Amniotic stem cell (primary cell): ENCODE measurements at regions not wholly inside any gene's neighbourhood (a gene's known extent, or its start where the extent isn't known, plus 50 kb on each side); places are given as distances from the start of the nearest gene placed in this dataset.

Experiments
- DNase-seq: peaks from one replicate; lab custom pipeline; 2025; lab: John Stamatoyannopoulos, UW

DNA sequence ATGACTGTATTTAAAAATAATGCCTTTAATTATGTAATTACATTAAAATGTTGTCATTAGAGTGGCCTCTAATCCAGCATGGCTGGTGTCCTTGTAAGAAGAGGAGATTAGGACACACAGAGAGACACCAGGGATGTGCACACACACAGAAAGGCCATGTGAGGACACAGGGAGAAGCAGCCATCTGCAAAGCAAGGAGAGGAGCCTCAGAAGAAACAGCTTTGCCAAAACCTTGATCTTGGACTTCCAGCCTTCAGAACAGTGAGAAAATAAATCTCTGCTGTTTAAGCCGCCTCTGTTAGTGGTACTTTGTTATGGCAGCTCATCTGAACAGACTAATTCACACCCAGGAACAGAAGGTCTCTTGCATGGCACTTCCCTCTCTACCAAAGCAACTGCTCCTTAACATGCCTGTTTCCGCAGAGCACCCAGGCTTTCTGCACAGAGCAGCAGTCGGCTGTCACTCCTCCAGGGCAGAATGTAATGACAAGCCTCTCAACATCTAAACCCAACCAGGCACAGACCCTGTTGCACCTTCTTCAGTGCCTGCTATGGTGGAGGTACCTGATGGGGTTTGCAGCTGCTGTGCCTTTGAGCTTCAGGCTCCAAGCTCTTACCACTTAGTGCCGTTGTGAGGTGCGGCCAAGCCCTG is 377.7 kb downstream of the TDRD15 start:
- no peak for DNase-seq

DNA sequence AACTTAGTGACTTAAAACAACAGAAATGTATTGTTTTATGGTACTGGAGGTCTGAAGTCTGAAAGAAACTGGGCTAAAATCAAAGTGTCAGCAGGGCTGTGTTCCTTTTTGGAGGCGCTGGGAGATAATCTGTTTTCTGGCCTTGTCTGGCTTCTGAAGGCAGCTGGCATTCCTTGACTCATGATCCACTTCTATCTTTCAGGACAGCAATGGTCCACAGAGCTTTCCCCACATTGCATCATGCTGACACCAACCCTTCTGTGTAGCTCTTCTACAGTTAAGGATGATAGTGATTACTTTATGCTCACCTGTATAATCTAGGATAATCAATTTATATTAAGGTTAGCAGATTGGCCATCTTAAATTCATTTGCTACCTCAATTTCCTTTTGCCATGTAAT is 392.1 kb downstream of the TDRD15 start:
- DNase-seq = no peak

DNA sequence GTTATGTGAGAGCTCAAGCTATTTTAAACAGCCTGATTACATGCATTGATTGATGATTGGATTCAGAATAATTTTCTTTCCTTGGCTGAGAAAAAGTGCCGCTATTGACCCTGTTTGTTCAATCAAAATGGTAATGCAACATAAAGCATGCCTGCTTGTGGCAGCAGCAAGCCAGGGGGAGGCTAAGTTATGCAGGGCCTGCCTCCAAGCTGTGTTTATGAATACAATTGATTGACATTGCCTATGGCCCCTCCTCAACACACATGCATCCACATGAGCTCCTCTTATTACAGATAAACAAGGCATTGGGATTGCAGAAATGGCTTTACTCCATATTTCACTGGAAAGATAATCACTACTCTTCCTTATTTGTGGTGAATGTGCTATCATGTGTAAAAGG is 395.6 kb downstream of the TDRD15 start:
- no peak for DNase-seq

GRCh38 chr2:21519821-21520220 is 396.1 kb downstream of the TDRD15 start:
- DNase-seq = no peak

DNA sequence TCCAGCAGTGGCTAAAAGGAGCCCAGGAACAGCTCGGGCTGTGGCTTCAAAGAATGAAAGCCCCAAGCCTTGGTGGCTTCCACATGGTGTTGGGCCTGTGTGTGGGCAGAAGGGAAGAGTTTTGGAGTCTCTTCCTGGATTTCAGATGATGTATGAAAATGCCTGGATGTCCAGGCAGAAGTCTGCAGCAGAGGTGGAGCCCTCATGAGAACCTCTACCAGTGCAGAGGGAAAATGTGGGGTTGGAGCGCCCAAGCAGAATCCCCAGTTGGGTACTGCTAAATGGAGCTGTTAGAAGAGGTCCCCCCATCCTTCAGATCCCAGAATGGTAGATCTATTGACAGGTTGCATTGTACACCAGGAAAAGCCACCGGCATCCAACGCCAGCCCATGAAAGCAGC is 412.1 kb downstream of the TDRD15 start:
- DNase-seq = no peak

DNA sequence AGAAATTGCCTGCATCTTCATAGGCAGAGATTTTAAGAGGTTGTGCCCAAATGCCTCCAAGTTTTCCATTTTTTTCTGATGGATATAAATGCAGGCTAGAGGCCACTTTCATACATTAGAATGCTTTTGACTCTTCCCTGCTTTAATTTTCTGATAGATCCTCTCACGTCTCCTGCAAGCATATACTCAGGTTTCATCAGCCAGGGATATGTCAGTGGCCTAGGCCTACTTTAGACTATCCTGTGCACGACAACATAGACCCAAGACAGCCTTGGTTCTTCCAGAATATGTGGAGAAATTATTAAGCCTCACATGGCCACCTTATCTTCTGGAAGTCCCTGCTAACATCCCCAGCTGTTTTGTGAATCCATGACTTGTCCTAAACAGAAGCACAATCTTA is 415.9 kb downstream of the TDRD15 start:
- no peak for DNase-seq

- no peak for DNase-seq
Observed at GRCh38 chr2:21543630-21544029, 419.9 kb downstream of the TDRD15 start.

- DNase-seq = no peak
Observed at GRCh38 chr2:21544392-21544791, 420.6 kb downstream of the TDRD15 start.

- no peak for DNase-seq
Observed at GRCh38 chr2:21552981-21553380, 429.2 kb downstream of the TDRD15 start.

- no peak for DNase-seq
Observed at GRCh38 chr2:21559351-21559750, 435.6 kb downstream of the TDRD15 start.

GRCh38 chr2:21561965-21562364 is 438.2 kb downstream of the TDRD15 start:
- DNase-seq = no peak

- DNase-seq = no peak
Observed at GRCh38 chr2:21567395-21567794, 443.6 kb downstream of the TDRD15 start.

DNA sequence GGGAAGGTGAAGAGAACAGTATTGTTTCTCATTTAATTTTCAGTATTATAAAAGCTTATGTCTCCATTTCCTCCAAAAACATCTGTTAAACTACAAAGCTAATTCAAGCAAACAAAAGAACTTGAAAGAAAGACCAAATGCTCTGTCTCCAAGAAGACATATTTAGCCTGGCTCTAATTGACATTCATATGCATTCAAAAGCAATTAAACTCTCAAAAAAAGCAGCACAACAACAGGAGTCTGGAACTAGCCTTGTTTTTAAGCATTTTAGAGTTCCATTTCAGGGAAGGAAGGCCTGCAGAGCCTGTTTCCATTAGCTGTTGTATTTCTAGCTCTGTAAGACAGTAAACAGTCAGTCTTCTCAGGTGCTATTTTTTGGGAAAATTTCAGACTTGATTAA is 447.9 kb downstream of the TDRD15 start:
- DNase-seq = no peak

- DNase-seq = no peak
Observed at GRCh38 chr2:21580391-21580790, 456.6 kb downstream of the TDRD15 start.

GRCh38 chr2:21585881-21586280 is 462.1 kb downstream of the TDRD15 start:
- no peak for DNase-seq

- DNase-seq = no peak
Observed at GRCh38 chr2:21590026-21590690, 466.4 kb downstream of the TDRD15 start.

GRCh38 chr2:21591926-21592325 is 468.2 kb downstream of the TDRD15 start:
- no peak for DNase-seq

GRCh38 chr2:21599417-21599816 is 475.6 kb downstream of the TDRD15 start:
- no peak for DNase-seq

- no peak for DNase-seq
Observed at GRCh38 chr2:21602789-21603188, 479.0 kb downstream of the TDRD15 start.

- DNase-seq = no peak
Observed at GRCh38 chr2:21607572-21607971, 483.8 kb downstream of the TDRD15 start.

GRCh38 chr2:21610304-21610703 is 486.5 kb downstream of the TDRD15 start:
- no peak for DNase-seq

- no peak for DNase-seq
Observed at GRCh38 chr2:21617885-21618434, 494.2 kb downstream of the TDRD15 start.

- DNase-seq = no peak
Observed at GRCh38 chr2:21620771-21621170, 497.0 kb downstream of the TDRD15 start.

- no peak for DNase-seq
Observed at GRCh38 chr2:21627938-21628337, 504.2 kb downstream of the TDRD15 start.
